ENCODE measurements at regions not wholly inside any gene's neighbourhood (a gene's known extent, or its start where the extent isn't known, plus 50 kb on each side); places are given as distances from the start of the nearest gene placed in this dataset.
"Not testable (repeated sequence)": the region's sequence is repeated elsewhere in the genome, so short reads cannot be mapped to it uniquely, and the experiment has no call there.

DNA sequence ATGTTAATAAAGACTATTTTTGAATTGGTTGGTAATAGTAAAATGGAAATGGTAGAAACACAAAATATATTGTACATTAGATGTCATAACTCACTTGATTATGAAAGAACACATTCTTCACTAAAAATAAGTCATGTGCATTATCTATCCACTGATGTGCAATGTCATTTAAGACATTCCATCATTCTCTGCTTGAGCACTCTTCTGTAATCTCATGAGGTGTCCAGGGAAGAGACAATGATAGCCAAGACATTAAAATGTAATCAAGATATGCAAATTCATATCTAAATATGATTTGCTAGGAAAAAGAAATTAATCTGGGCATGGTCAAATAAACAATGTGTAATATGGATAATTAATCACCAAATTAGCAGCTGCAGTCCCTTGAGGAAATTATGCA lies 422.5 kb downstream of the BTG1 start:
- no peak for DNase-seq (ENCODE audit: low read depth)
- H3K36me3 ChIP-seq (ENCODE audit: control insufficient read depth, insufficient read depth, low read length), result no peaks in the 10 kb centered on the region
- H3K4me3 ChIP-seq (ENCODE audit: low read depth, low read length), result no peak overlapping the region
- no peaks in the 10 kb centered on the region for H3K27me3 ChIP-seq (ENCODE audit: control insufficient read depth, insufficient read depth, low read length)
- TF ChIP-seq, protein P1, sequence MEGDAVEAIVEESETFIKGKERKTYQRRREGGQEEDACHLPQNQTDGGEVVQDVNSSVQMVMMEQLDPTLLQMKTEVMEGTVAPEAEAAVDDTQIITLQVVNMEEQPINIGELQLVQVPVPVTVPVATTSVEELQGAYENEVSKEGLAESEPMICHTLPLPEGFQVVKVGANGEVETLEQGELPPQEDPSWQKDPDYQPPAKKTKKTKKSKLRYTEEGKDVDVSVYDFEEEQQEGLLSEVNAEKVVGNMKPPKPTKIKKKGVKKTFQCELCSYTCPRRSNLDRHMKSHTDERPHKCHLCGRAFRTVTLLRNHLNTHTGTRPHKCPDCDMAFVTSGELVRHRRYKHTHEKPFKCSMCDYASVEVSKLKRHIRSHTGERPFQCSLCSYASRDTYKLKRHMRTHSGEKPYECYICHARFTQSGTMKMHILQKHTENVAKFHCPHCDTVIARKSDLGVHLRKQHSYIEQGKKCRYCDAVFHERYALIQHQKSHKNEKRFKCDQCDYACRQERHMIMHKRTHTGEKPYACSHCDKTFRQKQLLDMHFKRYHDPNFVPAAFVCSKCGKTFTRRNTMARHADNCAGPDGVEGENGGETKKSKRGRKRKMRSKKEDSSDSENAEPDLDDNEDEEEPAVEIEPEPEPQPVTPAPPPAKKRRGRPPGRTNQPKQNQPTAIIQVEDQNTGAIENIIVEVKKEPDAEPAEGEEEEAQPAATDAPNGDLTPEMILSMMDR (IDR thresholded peaks at IDR 0.05; ENCODE audit: insufficient read depth, low read length, poor library complexity, severe bottlenecking), result no peak

DNA sequence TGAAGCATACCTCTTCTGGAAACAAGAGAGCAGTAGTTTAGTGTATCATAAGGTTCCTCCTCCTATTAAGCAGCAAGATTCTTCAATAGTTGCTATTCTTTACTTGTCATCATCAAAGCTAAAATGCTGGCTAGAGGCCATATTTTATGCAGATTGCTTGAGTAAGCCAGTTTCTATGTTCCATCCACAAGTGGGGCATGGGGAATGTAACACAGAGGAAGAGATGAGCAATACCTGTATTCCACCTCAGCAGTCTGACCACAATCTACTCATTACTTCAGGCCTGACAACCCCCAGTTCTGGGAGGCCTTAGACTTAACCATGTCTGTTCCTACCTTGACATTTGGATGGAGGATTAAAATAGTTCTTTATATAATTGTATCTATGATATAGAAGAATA lies 423.6 kb downstream of the BTG1 start:
- TF ChIP-seq, protein P1 (IDR thresholded peaks at IDR 0.05; ENCODE audit: insufficient read depth, low read length, poor library complexity, severe bottlenecking), result no peak
- Histone ChIP-seq H3K4me3 (ENCODE audit: low read depth, low read length) (no peak overlapping the region), H3K36me3 (ENCODE audit: control insufficient read depth, insufficient read depth, low read length) (no peaks in the 10 kb centered on the region), H3K27me3 (ENCODE audit: control insufficient read depth, insufficient read depth, low read length) (no peaks in the 10 kb centered on the region)
- DNase-seq (ENCODE audit: low read depth), result peak; percentile 34

DNA sequence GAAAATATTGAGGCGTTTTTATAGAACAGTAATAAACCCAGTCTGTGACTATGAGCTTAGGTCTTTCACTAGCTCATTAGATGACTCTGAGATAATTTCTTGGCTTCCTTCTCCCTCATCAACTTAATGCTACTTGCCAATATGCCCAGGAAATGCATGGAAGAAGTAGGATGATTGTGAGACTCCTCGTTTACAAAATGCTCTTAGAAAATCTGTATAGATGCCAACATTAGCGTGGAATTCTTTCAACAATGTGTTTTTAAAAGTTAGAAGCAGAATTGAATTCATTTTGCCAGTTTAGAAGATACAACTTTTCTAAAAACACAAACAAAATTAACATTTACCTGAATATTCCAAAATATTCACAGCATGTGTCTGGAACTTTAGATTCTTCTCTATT lies 424.6 kb downstream of the BTG1 start:
- TF ChIP-seq, protein P1 (IDR thresholded peaks at IDR 0.05; ENCODE audit: insufficient read depth, low read length, poor library complexity, severe bottlenecking), result no peak
- no peak for DNase-seq (ENCODE audit: low read depth)
- no peaks in the 10 kb centered on the region for H3K36me3 ChIP-seq (ENCODE audit: control insufficient read depth, insufficient read depth, low read length)
- H3K27me3 ChIP-seq (ENCODE audit: control insufficient read depth, insufficient read depth, low read length), result no peaks in the 10 kb centered on the region
- no peak overlapping the region for H3K4me3 ChIP-seq (ENCODE audit: low read depth, low read length)

DNA sequence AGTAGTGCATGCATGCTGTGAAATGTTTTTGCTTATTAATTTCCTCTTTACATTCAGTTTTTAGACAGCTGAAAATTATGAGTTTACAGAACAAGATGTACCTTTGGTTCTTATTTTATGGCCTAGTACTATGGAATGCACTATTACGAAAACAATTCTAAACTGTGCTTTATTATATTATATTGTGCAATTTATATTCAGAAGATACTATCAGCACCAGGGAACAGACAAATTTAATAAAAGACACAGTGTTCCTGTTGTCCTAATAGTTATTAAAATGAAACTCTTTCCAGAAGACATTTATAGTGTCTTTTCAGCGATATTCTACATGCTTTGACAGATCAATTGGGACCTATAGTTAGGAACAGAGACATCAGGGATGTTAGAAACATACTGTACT lies 427.3 kb downstream of the BTG1 start:
- Histone ChIP-seq H3K36me3 (ENCODE audit: control insufficient read depth, insufficient read depth, low read length) (no peaks in the 10 kb centered on the region), H3K4me3 (ENCODE audit: low read depth, low read length) (no peak overlapping the region), H3K27me3 (ENCODE audit: control insufficient read depth, insufficient read depth, low read length) (no peaks in the 10 kb centered on the region)
- TF ChIP-seq, protein P1 (IDR thresholded peaks at IDR 0.05; ENCODE audit: insufficient read depth, low read length, poor library complexity, severe bottlenecking), result no peak
- DNase-seq (ENCODE audit: low read depth), result no peak

DNA sequence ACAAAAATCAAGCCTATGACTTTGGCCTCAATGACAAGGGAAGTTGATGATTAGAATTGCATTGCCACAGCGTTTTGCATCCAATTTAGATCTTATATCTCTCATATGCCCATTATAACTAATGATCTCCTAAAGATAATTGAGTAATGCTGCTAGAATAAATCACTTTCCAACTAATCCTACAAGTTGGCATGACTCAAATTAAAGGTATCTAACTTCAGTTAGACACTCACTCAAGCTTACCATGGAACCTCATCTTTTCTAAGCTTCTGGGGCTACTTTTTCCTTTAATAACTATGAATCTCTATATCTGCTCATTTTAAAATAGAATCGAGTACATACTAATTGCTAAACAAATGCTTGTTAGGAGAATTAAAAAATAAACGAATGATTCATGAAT lies 427.8 kb downstream of the BTG1 start:
- Histone ChIP-seq H3K4me3 (ENCODE audit: low read depth, low read length) (no peak overlapping the region), H3K27me3 (ENCODE audit: control insufficient read depth, insufficient read depth, low read length) (no peaks in the 10 kb centered on the region), H3K36me3 (ENCODE audit: control insufficient read depth, insufficient read depth, low read length) (no peaks in the 10 kb centered on the region)
- TF ChIP-seq, protein P1 (IDR thresholded peaks at IDR 0.05; ENCODE audit: insufficient read depth, low read length, poor library complexity, severe bottlenecking), result no peak
- DNase-seq (ENCODE audit: low read depth), result no peak

DNA sequence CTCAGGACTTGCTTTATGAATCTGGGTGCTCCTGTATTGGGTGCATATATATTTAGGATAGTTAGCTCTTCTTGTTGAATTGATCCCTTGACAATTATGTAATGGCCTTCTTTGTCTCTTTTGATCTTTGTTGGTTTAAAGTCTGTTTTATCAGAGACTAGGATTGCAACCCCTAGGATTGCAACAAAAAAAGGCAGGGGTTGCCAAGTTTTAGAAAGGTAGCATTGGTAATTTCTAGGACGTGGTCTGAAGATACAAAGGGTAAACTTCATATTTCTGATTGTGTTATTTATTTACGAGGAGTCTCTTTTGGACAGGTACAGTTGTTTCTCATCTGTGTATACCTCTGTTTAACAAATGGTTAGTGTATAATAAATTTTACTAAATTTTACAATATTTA lies 433.7 kb downstream of the BTG1 start:
- not testable (repeated sequence) for H3K4me3 ChIP-seq (ENCODE audit: low read depth, low read length); H3K27me3 ChIP-seq (ENCODE audit: control insufficient read depth, insufficient read depth, low read length); DNase-seq (ENCODE audit: low read depth); H3K36me3 ChIP-seq (ENCODE audit: control insufficient read depth, insufficient read depth, low read length)
